RWPE2 (cell line): ENCODE measurements at regions not wholly inside any gene's neighbourhood (a gene's known extent, or its start where the extent isn't known, plus 50 kb on each side); places are given as distances from the start of the nearest gene placed in this dataset.

Experiments
- ATAC-seq: fragments of 200-7000 bp; cut with Tn5 transposase; 3 replicates; pipeline ENCODE4 v1.9.1; 2021; ENCODE audit warnings: low read depth
- DNase-seq: peaks from one replicate; pipeline ENCODE4 v3.0.0-alpha.2; 2020; ENCODE audit warnings: low spot score
- H3K27ac ChIP-seq: fragments of 450-650 bp; 2 replicates; pipeline ENCODE4 v1.5.1; 2017; ENCODE audit warnings: mild to moderate bottlenecking; ENCODE audit not compliant: poor library complexity, severe bottlenecking
- H3K27me3 ChIP-seq: fragments of 250-450 bp; sonication (Bioruptor Pico); 2 replicates; pipeline ENCODE4 v1.5.1; 2021; ENCODE audit warnings: mild to moderate bottlenecking, moderate library complexity; ENCODE audit not compliant: insufficient read depth, poor library complexity, severe bottlenecking
- H3K36me3 ChIP-seq: fragments of 250-450 bp; sonication (Bioruptor Pico); 2 replicates; pipeline ENCODE4 v1.5.1; 2020; ENCODE audit warnings: low read depth, mild to moderate bottlenecking, moderate library complexity
- H3K4me1 ChIP-seq: fragments of 250-450 bp; sonication (Bioruptor Pico); 2 replicates; pipeline ENCODE4 v1.5.1; 2021; ENCODE audit warnings: mild to moderate bottlenecking, moderate library complexity; ENCODE audit not compliant: insufficient read depth, poor library complexity, severe bottlenecking
- H3K4me3 ChIP-seq: fragments of 250-450 bp; sonication (Bioruptor Pico); 2 replicates; pipeline ENCODE4 v1.5.1; 2021; ENCODE audit warnings: mild to moderate bottlenecking, moderate library complexity; ENCODE audit not compliant: severe bottlenecking
- H3K9me3 ChIP-seq: fragments of 250-450 bp; sonication (Bioruptor Pico); 2 replicates; pipeline ENCODE4 v1.5.1; 2021; ENCODE audit warnings: mild to moderate bottlenecking, moderate library complexity; ENCODE audit not compliant: severe bottlenecking
- TF ChIP-seq, protein P1 (sequence below): fragments of 450-650 bp; IDR thresholded peaks from one replicate; pipeline ENCODE4 v1.5.1; 2017; ENCODE audit warnings: mild to moderate bottlenecking, moderate library complexity; ENCODE audit not compliant: poor library complexity, severe bottlenecking

DNA sequence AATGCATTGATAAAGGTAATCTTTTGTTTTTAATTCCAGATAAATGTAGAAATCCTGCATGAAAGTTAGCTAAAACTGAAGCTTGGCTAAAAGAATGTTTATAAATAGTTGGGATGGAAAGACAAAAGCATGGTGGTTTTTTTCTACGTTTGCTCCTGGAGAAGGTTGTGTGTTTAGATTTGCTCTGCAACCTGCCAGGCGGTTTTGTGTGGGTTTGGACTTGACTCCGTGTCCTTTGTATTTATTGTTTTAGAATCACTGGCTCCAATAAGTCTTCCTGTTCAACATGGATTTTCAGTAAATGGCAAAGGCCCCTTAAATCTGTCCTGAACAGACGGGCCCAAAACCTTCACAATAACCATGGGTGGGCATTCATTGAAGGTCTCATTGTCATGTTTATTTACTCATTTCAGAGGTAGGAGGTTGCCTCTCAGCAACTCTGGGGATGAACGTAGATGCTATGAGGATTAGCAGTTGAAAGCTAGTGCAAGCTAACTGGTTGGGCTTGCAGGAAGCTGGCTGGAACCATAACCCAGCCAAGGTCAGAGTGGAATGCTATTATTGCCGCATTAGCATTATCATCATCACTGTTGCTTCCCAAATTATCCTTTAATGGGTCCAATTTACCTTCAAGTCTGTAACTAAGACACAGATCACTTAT lies 60.6 kb upstream of the ADAMTS9 start:
- ATAC-seq (no peak), DNase-seq (no peak)
- H3K27ac ChIP-seq, result no peak overlapping the region
- H3K36me3 ChIP-seq, result no peaks in the 10 kb centered on the region
- TF ChIP-seq, protein P1, sequence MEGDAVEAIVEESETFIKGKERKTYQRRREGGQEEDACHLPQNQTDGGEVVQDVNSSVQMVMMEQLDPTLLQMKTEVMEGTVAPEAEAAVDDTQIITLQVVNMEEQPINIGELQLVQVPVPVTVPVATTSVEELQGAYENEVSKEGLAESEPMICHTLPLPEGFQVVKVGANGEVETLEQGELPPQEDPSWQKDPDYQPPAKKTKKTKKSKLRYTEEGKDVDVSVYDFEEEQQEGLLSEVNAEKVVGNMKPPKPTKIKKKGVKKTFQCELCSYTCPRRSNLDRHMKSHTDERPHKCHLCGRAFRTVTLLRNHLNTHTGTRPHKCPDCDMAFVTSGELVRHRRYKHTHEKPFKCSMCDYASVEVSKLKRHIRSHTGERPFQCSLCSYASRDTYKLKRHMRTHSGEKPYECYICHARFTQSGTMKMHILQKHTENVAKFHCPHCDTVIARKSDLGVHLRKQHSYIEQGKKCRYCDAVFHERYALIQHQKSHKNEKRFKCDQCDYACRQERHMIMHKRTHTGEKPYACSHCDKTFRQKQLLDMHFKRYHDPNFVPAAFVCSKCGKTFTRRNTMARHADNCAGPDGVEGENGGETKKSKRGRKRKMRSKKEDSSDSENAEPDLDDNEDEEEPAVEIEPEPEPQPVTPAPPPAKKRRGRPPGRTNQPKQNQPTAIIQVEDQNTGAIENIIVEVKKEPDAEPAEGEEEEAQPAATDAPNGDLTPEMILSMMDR, result no peak
- H3K4me1 ChIP-seq, result no peaks in the 10 kb centered on the region
- no peak overlapping the region for H3K4me3 ChIP-seq
- peaks cover 4% of the 10 kb centered on the region for H3K27me3 ChIP-seq
- no peaks in the 10 kb centered on the region for H3K9me3 ChIP-seq

DNA sequence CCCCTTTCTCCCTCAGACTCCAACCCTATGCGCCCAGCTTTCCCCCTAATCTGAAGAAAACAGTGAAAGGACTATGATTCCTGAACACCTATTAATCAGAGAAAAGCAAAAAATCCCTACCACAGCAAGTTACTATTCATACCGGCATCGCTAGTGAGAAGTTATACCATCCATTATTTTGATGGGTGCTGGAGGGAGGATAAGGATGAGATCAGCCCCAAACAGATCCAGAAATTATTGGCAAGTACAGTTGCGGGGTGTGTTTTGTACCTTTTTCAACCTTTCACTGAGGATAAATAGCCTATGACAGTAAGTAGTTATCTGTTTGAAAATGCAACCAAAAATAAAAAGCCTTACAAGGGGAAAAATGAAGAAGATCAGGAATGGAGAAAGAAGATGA lies 59.9 kb upstream of the ADAMTS9 start:
- Histone ChIP-seq H3K4me1 (no peaks in the 10 kb centered on the region), H3K27ac (no peak overlapping the region), H3K27me3 (peaks cover 4% of the 10 kb centered on the region), H3K4me3 (no peak overlapping the region), H3K9me3 (no peaks in the 10 kb centered on the region), H3K36me3 (no peaks in the 10 kb centered on the region)
- TF ChIP-seq, protein P1, result no peak
- DNase-seq, result no peak
- ATAC-seq, result no peak

DNA sequence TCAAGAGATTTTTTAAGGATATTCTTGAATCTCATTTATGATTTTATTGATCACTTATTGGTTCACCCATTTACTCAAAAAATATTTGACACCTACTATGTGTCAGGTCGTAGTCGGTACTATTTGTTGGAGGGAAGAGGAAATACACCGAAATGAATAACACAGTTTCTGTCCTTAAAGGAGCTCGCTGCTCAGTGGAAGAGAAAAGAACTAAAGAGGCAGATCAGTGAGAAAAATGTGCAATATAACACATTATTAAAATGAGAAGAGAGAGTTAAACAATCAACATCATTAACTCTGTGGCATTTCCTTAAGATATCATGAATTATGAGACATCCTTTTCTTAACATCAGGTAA lies 56.1 kb upstream of the ADAMTS9 start:
- Histone ChIP-seq H3K36me3 (no peaks in the 10 kb centered on the region), H3K27ac (no peak overlapping the region), H3K9me3 (no peaks in the 10 kb centered on the region), H3K4me3 (no peak overlapping the region), H3K4me1 (no peaks in the 10 kb centered on the region), H3K27me3 (peaks cover 4% of the 10 kb centered on the region)
- DNase-seq, result no peak
- TF ChIP-seq, protein P1, result no peak
- ATAC-seq, result no peak

DNA sequence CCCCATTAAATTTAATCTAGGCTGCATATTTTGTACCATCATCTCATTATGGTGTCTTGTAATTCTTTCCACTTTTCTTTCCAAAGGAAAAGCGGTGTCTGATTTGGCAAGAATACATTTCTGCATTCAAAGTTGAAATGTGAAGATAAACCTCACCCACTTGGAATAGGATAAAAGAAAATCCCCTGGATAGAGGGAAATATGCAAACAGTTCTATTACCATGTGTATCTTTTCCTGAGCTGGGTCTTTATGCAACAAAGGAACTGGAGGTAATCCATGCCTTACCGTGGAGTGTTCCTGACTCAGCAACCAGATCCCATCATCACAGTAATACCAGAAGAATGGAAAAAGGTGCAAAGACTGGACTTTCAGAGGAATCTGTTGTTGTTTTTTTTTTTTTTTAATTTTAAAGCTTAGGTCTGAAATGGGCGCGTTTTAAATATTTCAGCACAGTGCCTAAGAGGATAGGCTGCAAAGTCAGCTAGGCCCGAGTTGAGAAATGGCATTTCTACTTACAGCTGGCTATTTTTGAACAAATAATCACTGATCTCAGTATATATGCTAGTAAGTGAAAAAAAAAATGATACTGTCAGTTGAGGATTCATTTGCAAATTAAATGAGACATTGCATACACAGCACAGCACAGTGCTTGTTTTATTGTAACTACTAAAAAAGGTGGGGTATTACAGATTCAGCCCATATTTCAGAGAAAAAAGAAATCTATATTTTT lies 55.5 kb upstream of the ADAMTS9 start:
- no peak for ATAC-seq
- Histone ChIP-seq H3K36me3 (no peaks in the 10 kb centered on the region), H3K9me3 (no peaks in the 10 kb centered on the region), H3K4me3 (no peak overlapping the region), H3K27ac (no peak overlapping the region), H3K4me1 (no peaks in the 10 kb centered on the region), H3K27me3 (peaks cover 4% of the 10 kb centered on the region)
- TF ChIP-seq, protein P1, result no peak
- DNase-seq, result no peak

DNA sequence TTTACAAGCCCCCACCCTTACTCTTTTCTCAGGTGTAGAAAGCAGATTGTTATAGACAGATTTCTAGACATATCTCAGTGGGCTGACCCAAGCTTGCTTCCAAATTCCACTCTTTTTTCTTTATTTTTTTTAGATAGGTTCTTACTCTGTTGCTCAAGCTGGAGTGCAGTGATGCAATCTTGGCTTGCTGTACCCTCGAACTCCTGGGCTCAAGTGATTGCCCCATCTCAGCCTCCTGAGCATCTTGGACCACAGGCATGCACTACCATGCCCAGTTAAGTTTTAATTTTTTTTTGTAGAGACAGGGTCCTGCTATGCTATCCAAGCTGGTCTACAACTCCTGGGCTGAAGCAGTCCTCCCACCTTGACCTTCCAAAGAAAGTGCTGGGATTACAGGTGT lies 53.5 kb upstream of the ADAMTS9 start:
- Histone ChIP-seq H3K36me3 (no peaks in the 10 kb centered on the region), H3K4me3 (no peak overlapping the region), H3K27ac (no peak overlapping the region), H3K27me3 (no peaks in the 10 kb centered on the region), H3K4me1 (no peaks in the 10 kb centered on the region), H3K9me3 (no peaks in the 10 kb centered on the region)
- ATAC-seq, result no peak
- TF ChIP-seq, protein P1, result no peak
- no peak for DNase-seq
